ENCODE measurements at regions not wholly inside any gene's neighbourhood (a gene's known extent, or its start where the extent isn't known, plus 50 kb on each side); places are given as distances from the start of the nearest gene placed in this dataset.
"Not testable (repeated sequence)": the region's sequence is repeated elsewhere in the genome, so short reads cannot be mapped to it uniquely, and the experiment has no call there.

GRCh38 chrX:95956745-95957144, 727.9 kb upstream of the DIAPH2 start:
- H3K9me3 ChIP-seq = no peaks in the 10 kb centered on the region
- no peak for DNase-seq
- no peaks in the 10 kb centered on the region for H3K27me3 ChIP-seq
- no peak overlapping the region for H3K27ac ChIP-seq
- no peak overlapping the region for H3K4me3 ChIP-seq (replicated peaks in 1 of 3)
- no peaks in the 10 kb centered on the region for H3K4me1 ChIP-seq
- intact Hi-C loops (cut with DNase I) = no loop called here
- 66 to 81% methylated on average over 1 of the region's 1 CpG for WGBS, 2 donors
- no peaks in the 10 kb centered on the region for H3K36me3 ChIP-seq
- TF ChIP-seq CTCF (IDR thresholded peaks at IDR 0.05) (no peak), POLR2A (IDR thresholded peaks at IDR 0.05) (no peak)

DNA sequence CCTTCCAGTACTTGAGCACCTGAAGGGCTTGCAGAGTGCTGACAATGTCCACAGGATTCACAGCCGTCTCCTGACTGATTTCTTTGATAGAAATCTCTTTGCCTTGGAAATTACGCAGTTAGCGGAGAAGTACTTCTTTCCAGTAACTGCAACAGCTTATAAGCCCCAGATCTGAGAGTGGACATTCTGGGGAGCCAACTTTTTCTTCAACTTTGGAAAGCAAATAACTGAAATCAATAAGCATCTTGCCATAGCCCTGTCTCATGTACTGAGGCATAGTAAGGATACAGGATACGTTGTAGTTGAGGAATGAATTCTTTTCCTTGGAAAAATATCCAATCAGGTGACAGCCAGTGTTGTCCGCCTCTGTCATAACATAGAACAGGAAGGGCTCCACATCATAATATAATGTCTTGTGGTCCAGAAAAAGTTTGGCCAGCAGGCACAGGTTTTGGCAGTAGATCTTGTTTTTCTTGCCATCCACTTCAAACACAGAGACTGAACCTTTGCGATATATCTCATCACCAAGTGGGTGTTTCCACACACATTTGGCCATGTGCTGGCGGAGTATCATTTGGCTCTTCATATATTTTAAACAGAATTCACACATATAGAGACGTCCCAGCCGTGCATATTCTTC, 711.1 kb upstream of the DIAPH2 start:
- H3K9me3 ChIP-seq; H3K27ac ChIP-seq; H3K4me3 ChIP-seq (replicated peaks in 1 of 3); DNase-seq; H3K27me3 ChIP-seq; intact Hi-C loops (cut with DNase I); H3K36me3 ChIP-seq; H3K4me1 ChIP-seq: not testable (repeated sequence)
- 32 to 46% methylated on average over 8 to 9 of the region's 9 CpGs for WGBS, 2 donors

DNA sequence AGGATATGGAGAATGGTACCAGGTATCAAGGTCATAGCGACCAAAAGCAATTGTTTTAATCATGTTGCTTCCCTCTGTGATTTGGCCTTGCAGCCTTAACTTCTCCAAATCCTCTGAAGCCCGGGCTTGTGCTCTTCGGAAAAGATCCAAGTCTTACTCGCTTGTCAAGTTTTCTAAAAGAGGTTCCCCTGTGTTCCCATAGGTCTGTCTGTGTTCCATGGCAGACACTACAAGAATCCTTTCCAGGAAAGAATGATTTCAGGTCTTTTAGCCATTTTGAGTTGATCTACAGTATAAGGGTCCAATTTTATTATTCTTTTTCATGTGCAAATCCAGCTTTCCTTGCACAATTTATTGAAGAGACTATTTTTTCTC, 710.6 kb upstream of the DIAPH2 start:
- Histone ChIP-seq H3K4me1 (no peaks in the 10 kb centered on the region), H3K9me3 (no peaks in the 10 kb centered on the region), H3K27ac (no peak overlapping the region), H3K27me3 (no peaks in the 10 kb centered on the region), H3K36me3 (no peaks in the 10 kb centered on the region), H3K4me3 (replicated peaks in 1 of 3) (no peak overlapping the region)
- TF ChIP-seq CTCF (IDR thresholded peaks at IDR 0.05) (no peak), POLR2A (IDR thresholded peaks at IDR 0.05) (no peak)
- intact Hi-C loops (cut with DNase I) = no loop called here
- WGBS, 2 donors = 50 to 72% methylated on average over 4 of the region's 4 CpGs
- no peak for DNase-seq

DNA sequence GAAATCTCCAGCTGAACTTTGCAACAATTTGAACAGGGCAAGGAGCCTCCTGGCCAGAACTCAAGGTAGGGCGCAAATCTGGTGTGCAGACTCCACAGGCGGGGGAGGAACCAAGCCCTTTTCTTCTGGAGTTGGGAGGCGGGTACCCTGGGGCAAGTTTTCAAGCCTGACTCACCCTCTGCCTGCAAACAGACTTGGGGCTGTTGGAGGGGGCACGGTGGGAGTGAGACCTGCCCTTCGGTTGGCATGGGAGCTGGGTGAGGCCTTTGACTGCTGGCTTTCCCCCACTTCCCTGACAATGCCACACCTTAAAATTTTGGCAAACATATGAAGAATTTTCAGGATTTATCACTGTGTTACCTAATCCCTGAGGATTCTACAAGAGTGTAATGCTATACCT, 709.8 kb upstream of the DIAPH2 start:
- 85% methylated on average over 5 of the region's 5 CpGs; no CpG with 5 or more reads in 1 of the 2 donors for WGBS, 2 donors
- no peak overlapping the region for H3K27ac ChIP-seq
- no peak for TF ChIP-seq POLR2A (IDR thresholded peaks at IDR 0.05)
- TF ChIP-seq CTCF (IDR thresholded peaks at IDR 0.05) = no peak
- intact Hi-C loops (cut with DNase I) = no loop called here
- no peak for DNase-seq
- no peak overlapping the region for H3K4me3 ChIP-seq (replicated peaks in 1 of 3)
- H3K4me1 ChIP-seq = no peaks in the 10 kb centered on the region
- H3K36me3 ChIP-seq = no peaks in the 10 kb centered on the region
- H3K27me3 ChIP-seq = no peaks in the 10 kb centered on the region
- no peaks in the 10 kb centered on the region for H3K9me3 ChIP-seq

GRCh38 chrX:95995583-95995982, 689.1 kb upstream of the DIAPH2 start:
- Histone ChIP-seq H3K9me3 (no peaks in the 10 kb centered on the region), H3K27ac (no peak overlapping the region), H3K4me3 (replicated peaks in 1 of 3) (no peak overlapping the region), H3K36me3 (no peaks in the 10 kb centered on the region), H3K4me1 (no peaks in the 10 kb centered on the region), H3K27me3 (no peaks in the 10 kb centered on the region)
- DNase-seq = no peak
- WGBS, 2 donors = 93 to 96% methylated on average over 3 of the region's 3 CpGs
- TF ChIP-seq POLR2A (IDR thresholded peaks at IDR 0.05) (no peak), CTCF (IDR thresholded peaks at IDR 0.05) (no peak)
- intact Hi-C loops (cut with DNase I) = no loop called here

- TF ChIP-seq POLR2A (IDR thresholded peaks at IDR 0.05) (no peak), CTCF (IDR thresholded peaks at IDR 0.05) (no peak)
- Histone ChIP-seq H3K27me3 (no peaks in the 10 kb centered on the region), H3K27ac (no peak overlapping the region), H3K36me3 (no peaks in the 10 kb centered on the region), H3K9me3 (no peaks in the 10 kb centered on the region), H3K4me1 (no peaks in the 10 kb centered on the region), H3K4me3 (replicated peaks in 1 of 3) (no peak overlapping the region)
- WGBS, 2 donors = 84 to 100% methylated on average over 1 of the region's 1 CpG
- no peak for DNase-seq
- intact Hi-C loops (cut with DNase I) = no loop called here
Observed at GRCh38 chrX:95996294-95996693, 688.3 kb upstream of the DIAPH2 start.
